Lower lobe of right lung (tissue), 2 donors: ENCODE measurements at regions not wholly inside any gene's neighbourhood (a gene's known extent, or its start where the extent isn't known, plus 50 kb on each side); places are given as distances from the start of the nearest gene placed in this dataset.
"Not testable (repeated sequence)": the region's sequence is repeated elsewhere in the genome, so short reads cannot be mapped to it uniquely, and the experiment has no call there.

Experiments used
- ATAC-seq, 2 donors: fragments of 200-7000 bp; cut with Tn5 transposase; one replicate each; pipeline ENCODE4 v1.9.1; 2020 to 2022; ENCODE audit warnings: mild to moderate bottlenecking in 2 of 2, moderate library complexity in 2 of 2
- DNase-seq: peaks from one replicate; pipeline ENCODE4 v3.0.0-alpha.2; 2020
- H3K27ac ChIP-seq: fragments of 200-600 bp; one replicate; pipeline ENCODE4 v1.8.0; 2022
- H3K27me3 ChIP-seq: fragments of 200-600 bp; one replicate; pipeline ENCODE4 v1.8.0; 2022; ENCODE audit warnings: low read depth
- H3K36me3 ChIP-seq: fragments of 200-600 bp; one replicate; pipeline ENCODE4 v1.8.0; 2022; ENCODE audit warnings: mild to moderate bottlenecking
- H3K4me1 ChIP-seq: fragments of 200-600 bp; one replicate; pipeline ENCODE4 v1.8.0; 2022
- H3K4me3 ChIP-seq: fragments of 200-600 bp; one replicate; pipeline ENCODE4 v1.8.0; 2022; ENCODE audit warnings: mild to moderate bottlenecking
- H3K9me3 ChIP-seq: fragments of 200-600 bp; one replicate; pipeline ENCODE4 v1.8.0; 2022
- intact Hi-C: fragments of 100-400 bp; cut with DNase I; formaldehyde crosslinking; loops from one replicate; pipeline ENCODE4 v1.11.0; 2022
- TF ChIP-seq, protein P1 (sequence below): fragments of 200-600 bp; IDR thresholded peaks from one replicate; pipeline ENCODE4 v1.8.0; 2022; ENCODE audit warnings: antibody characterized with exemption, mild to moderate bottlenecking
- donor health status: DM: no; HTN: yes; CAD: no; lungs with severe emphysema.

DNA sequence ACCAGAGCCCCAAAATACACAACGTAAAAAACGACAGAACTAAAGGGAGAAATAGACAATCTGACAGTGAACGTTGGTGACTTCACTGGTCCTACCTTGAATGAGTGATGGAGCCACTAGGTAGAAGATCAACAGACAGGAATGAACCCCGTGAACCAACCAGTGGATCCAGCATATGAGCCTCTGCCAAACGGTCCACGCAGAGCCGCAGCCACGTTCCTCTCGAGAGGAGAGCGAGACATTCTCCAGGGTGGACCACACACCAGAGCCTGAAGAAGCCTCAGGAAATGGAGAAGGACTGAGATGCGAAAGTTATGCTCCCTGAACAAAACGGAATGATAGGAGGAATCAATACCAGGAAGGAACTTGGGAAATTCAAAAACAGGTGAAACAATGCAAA, 178.4 kb downstream of the RTP5 start:
- H3K4me3 ChIP-seq: no peak overlapping the region
- intact Hi-C loops: no loop called here
- H3K36me3 ChIP-seq: no peaks in the 10 kb centered on the region
- no peaks in the 10 kb centered on the region for H3K9me3 ChIP-seq
- no peak for ATAC-seq
- H3K4me1 ChIP-seq: no peaks in the 10 kb centered on the region
- H3K27ac ChIP-seq: no peak overlapping the region
- no peak for DNase-seq
- H3K27me3 ChIP-seq: peaks cover 27% of the 10 kb centered on the region
- TF ChIP-seq, protein P1, sequence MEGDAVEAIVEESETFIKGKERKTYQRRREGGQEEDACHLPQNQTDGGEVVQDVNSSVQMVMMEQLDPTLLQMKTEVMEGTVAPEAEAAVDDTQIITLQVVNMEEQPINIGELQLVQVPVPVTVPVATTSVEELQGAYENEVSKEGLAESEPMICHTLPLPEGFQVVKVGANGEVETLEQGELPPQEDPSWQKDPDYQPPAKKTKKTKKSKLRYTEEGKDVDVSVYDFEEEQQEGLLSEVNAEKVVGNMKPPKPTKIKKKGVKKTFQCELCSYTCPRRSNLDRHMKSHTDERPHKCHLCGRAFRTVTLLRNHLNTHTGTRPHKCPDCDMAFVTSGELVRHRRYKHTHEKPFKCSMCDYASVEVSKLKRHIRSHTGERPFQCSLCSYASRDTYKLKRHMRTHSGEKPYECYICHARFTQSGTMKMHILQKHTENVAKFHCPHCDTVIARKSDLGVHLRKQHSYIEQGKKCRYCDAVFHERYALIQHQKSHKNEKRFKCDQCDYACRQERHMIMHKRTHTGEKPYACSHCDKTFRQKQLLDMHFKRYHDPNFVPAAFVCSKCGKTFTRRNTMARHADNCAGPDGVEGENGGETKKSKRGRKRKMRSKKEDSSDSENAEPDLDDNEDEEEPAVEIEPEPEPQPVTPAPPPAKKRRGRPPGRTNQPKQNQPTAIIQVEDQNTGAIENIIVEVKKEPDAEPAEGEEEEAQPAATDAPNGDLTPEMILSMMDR: no peak

DNA sequence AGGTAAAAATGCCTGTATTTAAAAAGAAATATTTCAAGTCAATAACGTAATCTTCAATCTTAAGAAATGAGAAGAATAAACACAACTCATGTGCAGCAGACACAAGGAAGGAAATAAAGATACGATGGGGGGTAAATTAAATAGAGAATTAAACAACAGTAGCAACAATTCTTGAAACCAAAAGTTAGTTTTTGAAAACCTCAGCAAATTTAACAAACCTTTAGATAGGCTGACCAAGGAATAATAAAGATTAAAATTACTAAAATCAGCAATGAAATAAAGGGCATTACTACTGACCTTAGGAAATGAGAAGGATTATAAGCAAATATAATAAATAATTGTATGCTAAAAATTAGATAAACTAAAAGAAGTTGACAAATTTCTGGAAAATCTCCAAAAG, 178.9 kb downstream of the RTP5 start:
- Histone ChIP-seq H3K27me3 (peaks cover 26% of the 10 kb centered on the region), H3K27ac (no peak overlapping the region), H3K4me3 (no peak overlapping the region), H3K4me1 (no peaks in the 10 kb centered on the region), H3K9me3 (no peaks in the 10 kb centered on the region), H3K36me3 (no peaks in the 10 kb centered on the region)
- ATAC-seq (no peak), DNase-seq (no peak)
- TF ChIP-seq, protein P1: no peak
- intact Hi-C loops: no loop called here

DNA sequence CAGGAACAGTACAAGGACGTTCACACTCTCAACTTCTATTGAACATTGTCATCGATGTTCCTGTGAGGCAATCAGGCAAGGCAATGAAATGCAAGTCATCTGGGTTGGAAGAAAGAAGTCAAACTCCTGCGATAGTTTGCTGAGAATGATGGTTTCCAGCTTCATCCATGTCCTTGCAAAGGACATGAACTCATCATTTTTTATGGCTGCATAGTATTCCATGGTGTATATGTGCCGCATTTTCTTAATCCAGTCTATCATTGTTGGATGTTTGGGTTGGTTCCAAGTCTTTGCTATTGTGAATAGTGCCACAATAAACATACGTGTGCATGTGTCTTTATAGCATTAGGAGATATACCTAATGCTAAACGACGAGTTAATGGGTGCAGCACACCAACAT, 180.0 kb downstream of the RTP5 start:
- peaks cover 16% of the 10 kb centered on the region for H3K27me3 ChIP-seq
- H3K27ac ChIP-seq, intact Hi-C loops, H3K36me3 ChIP-seq, ATAC-seq, H3K4me3 ChIP-seq, DNase-seq, H3K4me1 ChIP-seq, H3K9me3 ChIP-seq: not testable (repeated sequence)

DNA sequence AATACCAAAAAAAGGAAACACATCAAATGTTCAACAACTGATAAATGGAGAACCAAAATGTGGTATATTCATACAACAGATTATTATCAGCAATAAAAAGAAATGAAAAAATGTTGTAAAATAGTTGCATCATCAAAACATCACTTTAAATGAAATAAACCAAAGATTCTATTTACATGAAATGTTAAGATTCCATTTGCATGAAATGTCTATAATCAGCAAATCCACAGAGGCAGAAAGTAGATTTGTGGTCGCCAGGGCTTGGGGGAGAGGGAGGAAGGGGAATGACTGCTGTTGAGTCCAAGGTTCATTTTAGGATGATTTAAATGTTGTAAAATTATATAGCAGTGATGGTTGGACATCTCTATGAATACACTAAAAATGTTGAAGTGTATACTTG, 181.9 kb downstream of the RTP5 start:
- intact Hi-C loops: no loop called here
- Histone ChIP-seq H3K27me3 (peaks cover 18% of the 10 kb centered on the region), H3K27ac (no peak overlapping the region), H3K36me3 (no peaks in the 10 kb centered on the region), H3K4me1 (no peaks in the 10 kb centered on the region), H3K9me3 (no peaks in the 10 kb centered on the region), H3K4me3 (no peak overlapping the region)
- no peak for ATAC-seq
- no peak for DNase-seq
- TF ChIP-seq, protein P1: no peak

DNA sequence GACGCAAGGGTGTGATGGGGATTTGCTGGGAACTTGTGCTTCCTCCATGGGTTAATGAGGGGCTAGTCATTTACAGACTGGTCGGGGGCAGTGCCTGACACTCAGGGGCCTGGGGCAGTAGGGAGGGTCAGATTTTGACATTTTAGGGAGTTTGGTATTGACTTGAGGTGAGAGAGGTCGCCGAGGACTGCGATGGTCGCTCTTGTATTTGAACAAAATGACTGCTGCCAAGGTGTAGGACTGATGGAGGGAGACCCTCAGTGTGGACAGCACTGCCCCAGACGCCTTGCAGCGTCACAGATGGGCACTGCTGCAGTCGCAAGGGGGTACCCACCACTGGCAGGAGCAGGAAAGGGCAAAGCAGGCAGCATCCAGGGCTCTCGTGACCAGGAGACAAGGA, 182.9 kb downstream of the RTP5 start:
- intact Hi-C loops: no loop called here
- H3K27me3 ChIP-seq: peaks cover 25% of the 10 kb centered on the region
- DNase-seq: no peak

DNA sequence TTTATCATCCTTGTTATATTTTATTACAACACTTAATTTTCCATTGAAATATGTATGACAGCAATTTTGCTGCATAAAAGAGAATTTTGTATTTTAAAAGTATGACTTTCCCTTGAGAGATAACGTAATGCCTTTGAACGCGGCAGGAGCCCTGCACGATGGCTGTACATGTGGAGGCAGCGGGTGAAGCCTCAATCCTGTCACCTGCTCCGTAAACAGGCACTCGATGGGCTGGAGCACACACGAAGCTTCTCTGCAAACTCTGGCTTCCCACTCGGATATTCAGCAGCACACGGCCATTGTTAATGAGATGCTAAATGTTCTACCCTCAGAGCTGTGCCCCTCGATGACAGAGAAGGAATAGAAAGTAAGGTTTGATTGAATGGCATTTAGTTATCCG, 184.4 kb downstream of the RTP5 start:
- intact Hi-C loops: no loop called here
- no peak for DNase-seq

More for the DNA sequence above, 182.9 kb downstream of the RTP5 start:
- TF ChIP-seq, protein P1: no peak
- Histone ChIP-seq H3K4me1 (no peaks in the 10 kb centered on the region), H3K27ac (no peak overlapping the region), H3K4me3 (no peak overlapping the region), H3K36me3 (no peaks in the 10 kb centered on the region), H3K9me3 (no peaks in the 10 kb centered on the region)
- ATAC-seq: no peak

More for the DNA sequence above, 184.4 kb downstream of the RTP5 start:
- TF ChIP-seq, protein P1: no peak
- ATAC-seq: no peak
- Histone ChIP-seq H3K36me3 (no peaks in the 10 kb centered on the region), H3K4me3 (no peak overlapping the region), H3K27ac (no peak overlapping the region), H3K9me3 (no peaks in the 10 kb centered on the region), H3K27me3 (peaks cover 29% of the 10 kb centered on the region), H3K4me1 (no peaks in the 10 kb centered on the region)
